Endothelial cell of umbilical vein (primary cell): ENCODE measurements at regions not wholly inside any gene's neighbourhood (a gene's known extent, or its start where the extent isn't known, plus 50 kb on each side); places are given as distances from the start of the nearest gene placed in this dataset.

Experiments used
- CTCF ChIP-seq, 2 donors: IDR thresholded peaks; 1 replicate in 1 of 2; 2 replicates in 1 of 2; pipeline ENCODE4 v1.5.1; 2011; ENCODE audit warnings: low read length in 2 of 2, mild to moderate bottlenecking in 2 of 2, moderate library complexity in 2 of 2, control low read depth in 1 of 2, inconsistent platforms in 1 of 2, low read depth in 1 of 2; ENCODE audit not compliant: insufficient read depth in 1 of 2; ENCODE audit errors: extremely low read depth in 1 of 2
- EZH2 ChIP-seq: IDR thresholded peaks from 2 replicates; pipeline ENCODE4 v1.6.1; 2012; ENCODE audit warnings: borderline replicate concordance, low read depth, mild to moderate bottlenecking, moderate library complexity, low read length, inconsistent platforms; ENCODE audit not compliant: severe bottlenecking
- FOS ChIP-seq: IDR thresholded peaks from 2 replicates; pipeline ENCODE4 v1.6.1; 2011; ENCODE audit warnings: mild to moderate bottlenecking, low read length, moderate library complexity, borderline replicate concordance; ENCODE audit not compliant: insufficient read depth
- POLR2A ChIP-seq: IDR thresholded peaks from 2 replicates; pipeline ENCODE4 v1.6.1; 2012; ENCODE audit warnings: low read depth, mild to moderate bottlenecking, control low read depth, low read length
- POLR2AphosphoS5 ChIP-seq: IDR thresholded peaks from 2 replicates; pipeline ENCODE4 v1.6.1; 2012; ENCODE audit warnings: low read depth, mild to moderate bottlenecking, control low read depth, low read length, moderate library complexity; ENCODE audit not compliant: insufficient read depth
- TF ChIP-seq, protein P1 (sequence below): IDR thresholded peaks from 2 replicates; pipeline ENCODE4 v1.6.1; 2011; ENCODE audit not compliant: insufficient read depth, insufficient read length

DNA sequence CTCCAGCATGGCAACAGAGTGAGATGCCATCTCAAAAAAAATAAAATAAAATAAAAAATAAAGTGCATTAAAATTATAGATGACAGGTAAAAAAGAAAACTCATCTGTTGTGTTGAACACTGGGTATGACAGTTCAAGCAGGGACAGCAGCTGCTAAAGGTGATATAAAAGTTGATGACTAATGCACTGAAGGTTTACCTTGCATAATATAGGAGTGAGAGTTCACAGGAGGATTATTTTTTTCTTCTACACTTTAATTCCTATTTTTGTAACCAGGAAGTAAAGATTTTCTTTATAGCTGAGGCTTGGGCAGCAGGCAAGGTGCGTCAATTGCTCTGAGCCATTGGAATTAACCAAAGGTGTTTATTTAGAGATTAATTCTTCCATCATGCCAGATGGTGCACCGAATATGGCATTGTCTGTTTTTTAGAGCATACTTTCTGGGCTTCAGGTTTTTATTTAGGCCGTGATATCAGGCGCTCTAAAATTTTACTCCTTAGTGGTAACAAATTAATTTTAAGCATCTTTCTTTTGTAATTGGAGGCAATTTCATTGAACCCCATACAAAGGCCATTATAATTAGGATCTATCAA, 337.0 kb upstream of the SLC10A2 start:
- TF ChIP-seq EZH2 (no peak), CTCF (IDR thresholded peaks at IDR 0.05; ENCODE audit: extremely low read depth in 1 of 2, insufficient read depth in 1 of 2, low read depth in 1 of 2, low read length in 2 of 2) (no peak), POLR2AphosphoS5 (no peak), POLR2A (no peak), FOS (no peak)
- TF ChIP-seq, protein P1, sequence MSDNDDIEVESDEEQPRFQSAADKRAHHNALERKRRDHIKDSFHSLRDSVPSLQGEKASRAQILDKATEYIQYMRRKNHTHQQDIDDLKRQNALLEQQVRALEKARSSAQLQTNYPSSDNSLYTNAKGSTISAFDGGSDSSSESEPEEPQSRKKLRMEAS: no peak
